Calu3 (cell line): ENCODE measurements at regions not wholly inside any gene's neighbourhood (a gene's known extent, or its start where the extent isn't known, plus 50 kb on each side); places are given as distances from the start of the nearest gene placed in this dataset.

ENCODE experiments used
- BruUV-seq: library from RNA; stranded (reverse); fragments of 400-500 nt; replicated peaks from 2 replicates; lab custom pipeline; 2021; lab: Mats Ljungman, UMichigan
- CTCF ChIA-PET: fragments of 300-600 bp; sonication (Branson Sonifier 250); formaldehyde crosslinking; loops from one replicate; lab custom pipeline; 2022; ENCODE audit warnings: antibody characterized with exemption; lab: Charles Lee
- DNase-seq: peaks from one replicate; pipeline ENCODE4 v3.0.0; 2022
- H3K27ac Mint-ChIP-seq: one replicate; pipeline ENCODE4 v1.8.0; 2022; ENCODE audit warnings: mixed read lengths; ENCODE audit not compliant: unreplicated experiment
- H3K27me3 Mint-ChIP-seq: one replicate; pipeline ENCODE4 v1.8.0; 2022; ENCODE audit warnings: mixed read lengths; ENCODE audit not compliant: unreplicated experiment
- H3K36me3 Mint-ChIP-seq: one replicate; pipeline ENCODE4 v1.8.0; 2022; ENCODE audit warnings: mild to moderate bottlenecking, moderate library complexity, mixed read lengths; ENCODE audit not compliant: insufficient read depth, unreplicated experiment
- H3K4me1 Mint-ChIP-seq: one replicate; pipeline ENCODE4 v1.8.0; 2022; ENCODE audit warnings: mild to moderate bottlenecking, low read depth, mixed read lengths; ENCODE audit not compliant: unreplicated experiment
- H3K4me3 Mint-ChIP-seq: one replicate; pipeline ENCODE4 v1.8.0; 2022; ENCODE audit warnings: mild to moderate bottlenecking, low read depth, moderate library complexity, mixed read lengths; ENCODE audit not compliant: unreplicated experiment
- H3K9me3 Mint-ChIP-seq: one replicate; pipeline ENCODE4 v1.8.0; 2022; ENCODE audit warnings: low read depth, mixed read lengths; ENCODE audit not compliant: unreplicated experiment
- CTCF ChIP-seq: fragments of 200-600 bp; IDR thresholded peaks from one replicate; pipeline ENCODE4 v1.8.0; 2022; ENCODE audit warnings: antibody characterized with exemption; ENCODE audit not compliant: unreplicated experiment
- intact Hi-C: fragments of 100-400 bp; cut with micrococcal nuclease; formaldehyde crosslinking; loops from one replicate; pipeline ENCODE4 v1.10.0; 2022; ENCODE audit not compliant: unreplicated experiment

- CTCF ChIA-PET: no interaction called here
- no peak for TF ChIP-seq CTCF
- no peaks in the 10 kb centered on the region for H3K27me3 Mint-ChIP-seq
- no peaks in the 10 kb centered on the region for H3K4me1 Mint-ChIP-seq
- H3K27ac Mint-ChIP-seq: no peak overlapping the region
- no peak overlapping the region for H3K4me3 Mint-ChIP-seq
- intact Hi-C loops: no loop called here
- H3K9me3 Mint-ChIP-seq: no peaks in the 10 kb centered on the region
- no TSS peak for BruUV-seq
- DNase-seq: no peak
- no peaks in the 10 kb centered on the region for H3K36me3 Mint-ChIP-seq
Observed at GRCh38 chr13:64758521-64759244, 2471.5 kb downstream of the PCDH9 start.

GRCh38 chr13:64756621-64757020 is 2473.5 kb downstream of the PCDH9 start:
- H3K9me3 Mint-ChIP-seq: no peaks in the 10 kb centered on the region
- no peak for DNase-seq
- no peak overlapping the region for H3K27ac Mint-ChIP-seq
- no peak for TF ChIP-seq CTCF
- no peak overlapping the region for H3K4me3 Mint-ChIP-seq
- BruUV-seq: no TSS peak
- no peaks in the 10 kb centered on the region for H3K36me3 Mint-ChIP-seq
- intact Hi-C loops: no loop called here
- H3K27me3 Mint-ChIP-seq: no peaks in the 10 kb centered on the region
- no peaks in the 10 kb centered on the region for H3K4me1 Mint-ChIP-seq
- CTCF ChIA-PET: no interaction called here

- no peaks in the 10 kb centered on the region for H3K4me1 Mint-ChIP-seq
- no peak overlapping the region for H3K27ac Mint-ChIP-seq
- no TSS peak for BruUV-seq
- no peaks in the 10 kb centered on the region for H3K27me3 Mint-ChIP-seq
- H3K9me3 Mint-ChIP-seq: no peaks in the 10 kb centered on the region
- CTCF ChIA-PET: no interaction called here
- no peak for TF ChIP-seq CTCF
- H3K36me3 Mint-ChIP-seq: no peaks in the 10 kb centered on the region
- intact Hi-C loops: no loop called here
- no peak for DNase-seq
- no peak overlapping the region for H3K4me3 Mint-ChIP-seq
Observed at GRCh38 chr13:64755961-64756360, 2474.2 kb downstream of the PCDH9 start.

GRCh38 chr13:64753233-64754000 is 2476.7 kb downstream of the PCDH9 start:
- no peaks in the 10 kb centered on the region for H3K27me3 Mint-ChIP-seq
- intact Hi-C loops: no loop called here

More at GRCh38 chr13:64753233-64754000, 2476.7 kb downstream of the PCDH9 start:
- no peak for DNase-seq
- H3K9me3 Mint-ChIP-seq: no peaks in the 10 kb centered on the region
- no peak for TF ChIP-seq CTCF
- H3K27ac Mint-ChIP-seq: no peak overlapping the region
- no TSS peak for BruUV-seq
- CTCF ChIA-PET: no interaction called here
- H3K36me3 Mint-ChIP-seq: no peaks in the 10 kb centered on the region
- H3K4me3 Mint-ChIP-seq: no peak overlapping the region
- H3K4me1 Mint-ChIP-seq: no peaks in the 10 kb centered on the region
